GM21723 (cell line): ENCODE measurements at regions not wholly inside any gene's neighbourhood (a gene's known extent, or its start where the extent isn't known, plus 50 kb on each side); places are given as distances from the start of the nearest gene placed in this dataset.

Source experiments
- ATAC-seq: cut with Tn5 transposase; IDR thresholded peaks from one replicate; pipeline ENCODE4 v1.9.1; 2021; ENCODE audit warnings: mild to moderate bottlenecking, moderate library complexity; ENCODE audit not compliant: unreplicated experiment

DNA sequence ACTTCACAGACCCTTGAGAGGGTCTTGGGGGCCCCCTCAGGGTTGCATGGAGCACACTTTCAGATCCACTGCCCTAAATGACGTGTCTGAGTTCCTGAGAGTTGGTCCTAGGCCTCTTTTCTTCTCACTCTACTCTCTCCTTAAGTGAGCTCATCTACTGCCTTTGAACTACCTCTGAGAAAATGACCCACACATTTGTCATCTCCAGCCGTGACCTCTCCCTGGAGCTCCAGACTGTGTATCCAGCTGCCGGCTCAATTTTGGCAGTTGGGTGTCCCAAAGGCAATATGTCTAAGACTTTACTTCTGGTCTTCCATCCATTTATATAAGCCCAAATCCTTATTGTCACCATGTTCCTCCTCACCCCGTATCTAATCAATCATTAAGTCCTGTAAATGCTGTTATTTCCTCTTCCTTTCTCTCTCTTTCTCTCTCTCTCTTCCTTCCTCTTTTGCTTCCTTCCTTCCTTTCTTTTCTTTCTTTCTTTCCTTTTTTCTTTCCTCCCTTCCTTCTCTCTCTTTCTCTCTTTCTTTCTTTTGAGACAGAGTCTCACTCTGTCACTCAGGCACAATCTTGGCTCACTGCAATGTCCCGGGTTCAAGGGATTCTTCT is 51.2 kb upstream of the HSPA9 start:
- ATAC-seq: no peak

DNA sequence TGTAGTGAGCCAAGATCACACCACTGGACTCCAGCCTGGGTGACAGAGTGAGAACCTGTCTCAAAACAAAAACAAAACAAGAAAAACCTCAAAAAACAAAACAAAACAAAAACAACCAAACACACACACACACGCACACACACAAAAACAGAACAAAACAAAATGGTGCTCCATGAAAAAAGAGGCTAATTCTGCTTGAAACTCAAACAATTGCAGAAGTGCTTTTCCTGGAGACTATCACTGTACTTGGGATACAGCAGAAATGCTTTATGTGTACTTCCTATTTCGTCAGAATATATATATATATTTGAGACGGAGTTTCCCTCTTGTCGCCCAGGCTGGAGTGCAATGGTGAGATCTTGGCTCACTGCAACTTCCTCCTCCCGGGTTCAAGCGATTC is 49.9 kb upstream of the HSPA9 start:
- no peak for ATAC-seq
